ENCODE measurements at regions not wholly inside any gene's neighbourhood (a gene's known extent, or its start where the extent isn't known, plus 50 kb on each side); places are given as distances from the start of the nearest gene placed in this dataset.
"Not testable (repeated sequence)": the region's sequence is repeated elsewhere in the genome, so short reads cannot be mapped to it uniquely, and the experiment has no call there.

DNA sequence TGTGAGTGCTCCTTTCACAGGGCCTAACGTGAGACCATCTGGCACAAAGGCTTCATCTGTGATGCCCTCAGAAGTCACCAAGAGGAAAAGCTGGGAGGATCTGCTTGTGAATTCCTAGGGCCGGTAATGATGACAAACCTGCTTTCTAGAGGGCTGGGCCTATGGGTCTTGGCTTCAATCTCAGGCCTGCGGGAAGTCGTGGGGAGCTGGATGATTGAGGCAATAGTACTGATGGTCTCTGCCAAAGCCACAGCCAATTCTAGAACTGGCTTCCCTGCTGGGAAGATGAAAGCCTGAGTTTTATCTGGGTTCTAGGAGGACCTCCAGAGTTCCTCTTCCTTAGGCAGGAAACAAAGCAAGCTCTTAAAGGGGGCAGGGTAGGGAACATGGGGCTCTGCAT, 102.7 kb downstream of the TMEM215 start:
- DNase-seq (ENCODE audit: low spot score): no peak

DNA sequence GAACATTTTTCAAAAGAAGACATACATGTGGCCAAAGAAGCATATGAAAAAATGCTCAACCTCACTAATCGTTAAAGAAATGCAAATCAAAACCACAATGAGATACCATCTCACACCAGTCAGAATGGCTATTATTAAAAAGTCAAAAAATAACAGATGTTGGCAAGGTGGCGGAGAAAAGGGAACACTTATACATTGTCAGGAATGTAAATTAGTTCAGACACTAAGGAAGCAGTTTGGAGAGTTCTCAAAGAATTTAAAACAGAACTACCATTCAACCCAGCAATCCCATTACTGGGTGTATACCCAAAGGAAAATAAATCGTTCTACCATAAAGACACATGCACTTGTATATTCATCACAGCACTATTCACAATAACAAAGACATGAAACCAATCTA, 106.9 kb downstream of the APTX start:
- not testable (repeated sequence) for DNase-seq (ENCODE audit: low spot score)

GRCh38 chr9:32899181-32899580, 102.2 kb downstream of the APTX start:
- DNase-seq (ENCODE audit: low spot score): no peak

- DNase-seq (ENCODE audit: low spot score): no peak
These were observed 101.7 kb downstream of the APTX start for GRCh38 chr9:32899761-32900160.

- DNase-seq (ENCODE audit: low spot score): no peak
These were observed 95.2 kb downstream of the APTX start for GRCh38 chr9:32906213-32906612.

DNA sequence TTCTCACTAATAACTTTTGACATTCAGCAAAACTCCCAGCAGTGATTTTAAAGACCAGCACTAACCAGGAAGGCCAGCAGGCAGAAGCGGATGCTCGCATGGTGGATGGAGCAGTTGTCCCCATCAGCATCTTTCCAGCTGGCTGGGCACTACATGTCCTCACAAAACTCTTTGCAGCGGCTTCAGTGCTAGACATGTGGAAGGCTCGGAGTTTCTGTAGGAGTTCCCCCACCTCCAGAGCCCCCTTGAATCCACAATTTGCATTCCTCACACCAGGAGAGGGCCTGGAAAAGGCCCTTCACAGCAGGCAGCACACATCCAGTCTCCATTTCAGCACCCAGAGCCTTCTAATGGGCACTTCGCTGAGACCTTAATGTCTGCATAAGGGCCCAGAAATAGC, 85.6 kb downstream of the APTX start:
- no peak for DNase-seq (ENCODE audit: low spot score)

- no peak for DNase-seq (ENCODE audit: low spot score)
These were observed 82.8 kb downstream of the APTX start for GRCh38 chr9:32918628-32919027.

Measured in AG20443 (cell line).